Muscle layer of duodenum (tissue), 2 donors: ENCODE measurements at regions not wholly inside any gene's neighbourhood (a gene's known extent, or its start where the extent isn't known, plus 50 kb on each side); places are given as distances from the start of the nearest gene placed in this dataset.

Experiments used
- H3K27ac ChIP-seq: one replicate; pipeline ENCODE4 v1.7.0; 2013; ENCODE audit warnings: mild to moderate bottlenecking, low read length
- H3K27me3 ChIP-seq: one replicate; pipeline ENCODE4 v1.7.0; 2013; ENCODE audit warnings: low read depth, mild to moderate bottlenecking, control low read depth, low read length
- H3K36me3 ChIP-seq, 2 donors: one replicate each; pipeline ENCODE4 v1.7.0; 2013; ENCODE audit warnings: low read length in 2 of 2, control low read depth in 1 of 2, mild to moderate bottlenecking in 1 of 2; ENCODE audit not compliant: insufficient read depth in 2 of 2, control insufficient read depth in 1 of 2
- H3K4me1 ChIP-seq, 2 donors: one replicate each; pipeline ENCODE4 v1.7.0; 2013; ENCODE audit warnings: low read length in 2 of 2, mild to moderate bottlenecking in 2 of 2, control low read depth in 1 of 2, moderate library complexity in 1 of 2; ENCODE audit not compliant: insufficient read depth in 2 of 2, control insufficient read depth in 1 of 2
- H3K4me3 ChIP-seq, 2 donors: one replicate each; pipeline ENCODE4 v1.7.0; 2013; ENCODE audit warnings: low read length in 2 of 2, low read depth in 1 of 2, mild to moderate bottlenecking in 1 of 2
- H3K9me3 ChIP-seq, 2 donors: one replicate each; pipeline ENCODE4 v1.7.0; 2013; ENCODE audit warnings: low read length in 2 of 2, control low read depth in 1 of 2, mild to moderate bottlenecking in 1 of 2; ENCODE audit not compliant: control insufficient read depth in 1 of 2
- donor health status: healthy.

- Histone ChIP-seq H3K27ac (no peak overlapping the region), H3K36me3 (no peaks in the 10 kb centered on the region), H3K4me1 (no peaks in the 10 kb centered on the region), H3K27me3 (no peaks in the 10 kb centered on the region), H3K4me3 (no peak overlapping the region), H3K9me3 (no peaks in the 10 kb centered on the region)
These were observed 176.3 kb downstream of the ANAPC1 start for GRCh38 chr2:111707700-111708099.

GRCh38 chr2:111708476-111709180 is 175.4 kb downstream of the ANAPC1 start:
- Histone ChIP-seq H3K27ac (no peak overlapping the region), H3K4me1 (no peaks in the 10 kb centered on the region), H3K4me3 (no peak overlapping the region), H3K27me3 (no peaks in the 10 kb centered on the region), H3K36me3 (no peaks in the 10 kb centered on the region), H3K9me3 (no peaks in the 10 kb centered on the region)

DNA sequence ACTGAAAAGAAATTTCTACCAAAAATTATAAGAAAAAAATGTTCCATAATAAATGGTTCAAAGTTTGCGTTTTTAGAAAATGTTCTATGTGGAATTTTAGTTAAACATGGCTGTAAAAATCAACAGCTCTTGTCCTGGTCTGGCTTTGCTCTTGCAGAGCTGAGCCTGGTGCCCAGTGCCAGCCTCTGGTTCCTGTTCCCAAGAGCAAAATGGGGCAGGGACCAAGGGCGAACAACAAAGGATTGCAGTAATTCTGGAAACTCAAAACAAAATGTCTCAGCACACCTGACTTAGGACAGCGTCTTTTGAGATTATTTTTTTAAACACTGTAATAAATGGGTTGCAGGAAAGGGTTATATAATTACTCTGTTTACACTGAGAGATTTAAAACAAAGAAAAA is 174.7 kb downstream of the ANAPC1 start:
- H3K9me3 ChIP-seq = no peaks in the 10 kb centered on the region
- H3K36me3 ChIP-seq = no peaks in the 10 kb centered on the region
- no peak overlapping the region for H3K4me3 ChIP-seq
- no peaks in the 10 kb centered on the region for H3K4me1 ChIP-seq
- no peak overlapping the region for H3K27ac ChIP-seq
- H3K27me3 ChIP-seq = no peaks in the 10 kb centered on the region

- Histone ChIP-seq H3K9me3 (no peaks in the 10 kb centered on the region), H3K27me3 (no peaks in the 10 kb centered on the region), H3K27ac (no peak overlapping the region), H3K36me3 (no peaks in the 10 kb centered on the region), H3K4me1 (no peaks in the 10 kb centered on the region), H3K4me3 (no peak overlapping the region)
These were observed 173.9 kb downstream of the ANAPC1 start for GRCh38 chr2:111710085-111710484.

- Histone ChIP-seq H3K27me3 (no peaks in the 10 kb centered on the region), H3K36me3 (no peaks in the 10 kb centered on the region), H3K9me3 (no peaks in the 10 kb centered on the region), H3K4me1 (no peaks in the 10 kb centered on the region), H3K4me3 (no peak overlapping the region), H3K27ac (no peak overlapping the region)
These were observed 173.4 kb downstream of the ANAPC1 start for GRCh38 chr2:111710613-111711012.

DNA sequence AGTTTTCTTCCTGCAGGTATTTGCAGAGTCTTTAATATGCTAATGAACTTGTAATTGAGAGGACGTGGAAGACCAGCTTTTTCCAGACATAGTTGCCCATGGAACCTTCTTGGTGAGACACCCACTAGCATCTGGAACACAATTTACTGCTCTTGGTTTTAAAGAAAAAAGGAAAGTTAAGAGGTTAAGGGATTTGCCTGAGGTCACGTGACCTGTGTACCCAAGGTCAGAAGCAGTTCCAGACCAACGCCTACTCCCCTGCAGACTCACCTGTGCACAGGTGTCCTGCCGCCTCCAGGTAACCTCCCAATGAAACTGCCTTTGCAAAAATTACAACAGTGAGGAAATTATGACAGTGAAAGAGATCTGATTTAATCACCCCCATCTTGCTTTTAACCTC is 172.7 kb downstream of the ANAPC1 start:
- Histone ChIP-seq H3K4me3 (no peak overlapping the region), H3K9me3 (no peaks in the 10 kb centered on the region), H3K27ac (no peak overlapping the region), H3K36me3 (no peaks in the 10 kb centered on the region), H3K27me3 (no peaks in the 10 kb centered on the region), H3K4me1 (no peaks in the 10 kb centered on the region)

DNA sequence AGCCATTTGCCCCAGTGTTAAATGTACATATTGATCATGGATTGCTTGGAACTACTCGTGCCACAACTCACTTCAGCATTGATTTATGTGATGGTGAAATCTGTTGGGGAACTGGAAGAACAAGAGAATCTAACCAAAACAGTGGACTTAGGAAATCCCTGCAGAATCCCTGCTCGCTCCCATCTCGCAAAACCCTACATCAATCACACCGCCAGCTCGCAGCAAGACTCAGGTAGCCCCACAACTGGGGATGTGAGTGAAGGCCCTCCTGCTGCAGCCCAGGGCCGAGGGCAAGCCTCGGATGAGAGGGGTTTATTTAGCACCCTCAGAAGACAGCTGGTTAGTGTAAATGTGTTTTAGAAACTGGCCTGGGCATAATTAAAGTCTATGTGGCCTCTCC is 171.6 kb downstream of the ANAPC1 start:
- H3K27ac ChIP-seq = no peak overlapping the region
- H3K9me3 ChIP-seq = no peaks in the 10 kb centered on the region
- H3K4me1 ChIP-seq = no peaks in the 10 kb centered on the region

GRCh38 chr2:111712940-111713515 is 171.0 kb downstream of the ANAPC1 start:
- Histone ChIP-seq H3K4me1 (no peaks in the 10 kb centered on the region), H3K9me3 (no peaks in the 10 kb centered on the region), H3K27ac (no peak overlapping the region), H3K27me3 (no peaks in the 10 kb centered on the region), H3K36me3 (no peaks in the 10 kb centered on the region), H3K4me3 (no peak overlapping the region)

More for the DNA sequence above, 171.6 kb downstream of the ANAPC1 start:
- Histone ChIP-seq H3K4me3 (no peak overlapping the region), H3K36me3 (no peaks in the 10 kb centered on the region), H3K27me3 (no peaks in the 10 kb centered on the region)

- no peak overlapping the region for H3K4me3 ChIP-seq
- no peaks in the 10 kb centered on the region for H3K9me3 ChIP-seq
- no peaks in the 10 kb centered on the region for H3K36me3 ChIP-seq
- no peak overlapping the region for H3K27ac ChIP-seq
- H3K4me1 ChIP-seq = no peaks in the 10 kb centered on the region
- no peaks in the 10 kb centered on the region for H3K27me3 ChIP-seq
These were observed 167.7 kb downstream of the ANAPC1 start for GRCh38 chr2:111715987-111716904.

DNA sequence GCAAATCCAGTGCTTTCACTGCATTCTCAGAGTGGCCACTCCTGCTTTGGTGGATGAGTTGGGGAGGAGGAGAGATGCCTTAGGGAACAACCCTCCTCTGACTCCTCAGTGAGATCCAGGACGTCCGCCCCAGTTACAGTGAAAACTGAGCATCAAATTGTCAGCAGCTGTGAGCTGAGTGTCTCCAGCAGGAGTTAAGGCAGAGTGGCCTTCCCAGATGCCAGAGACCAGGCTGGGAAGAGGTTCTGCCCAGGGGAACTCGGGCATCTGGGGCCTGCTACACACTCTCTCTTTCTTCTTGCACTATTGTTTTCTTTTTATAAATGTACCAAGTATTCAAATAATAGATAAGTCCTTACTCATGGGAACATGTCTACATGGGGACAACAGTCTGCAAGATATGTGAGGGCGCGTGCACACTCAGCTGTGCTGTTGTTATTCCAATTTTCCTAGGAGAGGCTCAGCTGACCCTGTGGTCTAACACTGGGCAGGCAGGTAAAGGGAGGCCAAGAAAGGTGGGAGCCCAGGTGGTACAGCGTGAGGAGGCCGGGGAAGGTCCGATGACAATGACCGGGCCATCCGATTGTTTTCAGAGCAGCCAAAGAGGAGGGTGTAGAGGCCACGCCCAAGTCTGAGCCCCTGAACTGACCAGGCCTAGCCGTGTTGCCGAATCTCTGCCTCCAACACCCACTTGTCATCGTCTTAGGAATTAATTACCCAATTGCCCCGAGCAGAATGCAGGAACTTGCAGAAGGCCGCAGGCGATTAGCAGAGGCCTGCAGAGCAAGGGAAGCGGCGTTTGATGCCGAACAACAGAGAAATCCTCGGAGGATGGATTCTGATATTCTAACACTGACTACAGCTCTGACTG is 166.9 kb downstream of the ANAPC1 start:
- Histone ChIP-seq H3K27me3 (no peaks in the 10 kb centered on the region), H3K4me3 (no peak overlapping the region), H3K9me3 (no peaks in the 10 kb centered on the region), H3K4me1 (no peaks in the 10 kb centered on the region), H3K36me3 (no peaks in the 10 kb centered on the region), H3K27ac (no peak overlapping the region)
